GM23248 (cell line): ENCODE measurements at regions not wholly inside any gene's neighbourhood (a gene's known extent, or its start where the extent isn't known, plus 50 kb on each side); places are given as distances from the start of the nearest gene placed in this dataset.

ENCODE experiments used
- DNase-seq: peaks from one replicate; pipeline ENCODE4 v3.0.0-alpha.2; 2015
- H2AFZ ChIP-seq: fragments of 200-600 bp; sonication (generic); 2 replicates; pipeline ENCODE4 v1.6.1; 2016; ENCODE audit warnings: antibody characterized with exemption
- H3F3A ChIP-seq: fragments of 200-600 bp; sonication (generic); 2 replicates; pipeline ENCODE4 v1.6.1; 2016; ENCODE audit warnings: mild to moderate bottlenecking, antibody characterized with exemption, mixed run types; ENCODE audit not compliant: insufficient read depth
- H3K27ac ChIP-seq: fragments of 200-600 bp; sonication (generic); 2 replicates; pipeline ENCODE4 v1.5.1; 2016; ENCODE audit warnings: mild to moderate bottlenecking
- H3K27me3 ChIP-seq: fragments of 200-600 bp; sonication (generic); replicated peaks from 2 replicates; pipeline ENCODE4 v1.6.1; 2016; ENCODE audit warnings: mild to moderate bottlenecking; ENCODE audit not compliant: insufficient read depth
- H3K36me3 ChIP-seq: fragments of 200-600 bp; sonication (generic); 2 replicates; pipeline ENCODE4 v1.6.1; 2016; ENCODE audit warnings: low read depth, mild to moderate bottlenecking
- H3K4me1 ChIP-seq: fragments of 200-600 bp; sonication (generic); 2 replicates; pipeline ENCODE4 v1.6.1; 2016; ENCODE audit warnings: mild to moderate bottlenecking; ENCODE audit not compliant: insufficient read depth
- H3K4me2 ChIP-seq: fragments of 200-600 bp; sonication (generic); one replicate; pipeline ENCODE4 v1.6.1; 2016; ENCODE audit warnings: mild to moderate bottlenecking; ENCODE audit not compliant: unreplicated experiment
- H3K4me3 ChIP-seq: fragments of 200-600 bp; sonication (generic); 2 replicates; pipeline ENCODE4 v1.5.1; 2016; ENCODE audit warnings: mild to moderate bottlenecking
- H3K79me2 ChIP-seq: fragments of 200-600 bp; sonication (generic); 2 replicates; pipeline ENCODE4 v1.6.1; 2016; ENCODE audit warnings: mild to moderate bottlenecking; ENCODE audit not compliant: insufficient read depth
- H3K9ac ChIP-seq: fragments of 200-600 bp; sonication (generic); 2 replicates; pipeline ENCODE4 v1.6.1; 2016; ENCODE audit warnings: mild to moderate bottlenecking
- H3K9me2 ChIP-seq: fragments of 200-600 bp; sonication (generic); 2 replicates; pipeline ENCODE4 v1.6.1; 2016; ENCODE audit warnings: mixed run types, mild to moderate bottlenecking, moderate library complexity; ENCODE audit not compliant: insufficient read depth
- H3K9me3 ChIP-seq: fragments of 200-600 bp; sonication (generic); one replicate; pipeline ENCODE4 v1.6.1; 2017; ENCODE audit warnings: low read depth
- H4K20me1 ChIP-seq: fragments of 200-600 bp; sonication (generic); 2 replicates; pipeline ENCODE4 v1.6.0; 2016; ENCODE audit not compliant: insufficient read depth
- EZH2 ChIP-seq: fragments of 200-600 bp; sonication (generic); IDR thresholded peaks from 2 replicates; pipeline ENCODE4 v1.6.1; 2018; ENCODE audit warnings: antibody characterized with exemption, mild to moderate bottlenecking; ENCODE audit not compliant: insufficient read depth, poor library complexity, severe bottlenecking
- EZH2phosphoT487 ChIP-seq: fragments of 200-600 bp; sonication (generic); IDR thresholded peaks from 2 replicates; pipeline ENCODE4 v1.6.1; 2018; ENCODE audit warnings: antibody characterized with exemption, moderate library complexity, mild to moderate bottlenecking, low read depth; ENCODE audit not compliant: insufficient read depth
- WGBS, 2 experiments: methylation state at CpG; one replicate each; pipeline ENCODE4 v1.1.6; 2015 to 2017; ENCODE audit warnings: low lambda C conversion rate in 2 of 2, low coverage in 1 of 2; ENCODE audit errors: missing lambda C conversion rate in 2 of 2; 5-methylcytosine and 5-hydroxymethylcytosine counted together
- in situ Hi-C: fragments of 300-500 bp; cut with MboI; formaldehyde crosslinking; loops from 2 replicates; pipeline ENCODE4 v1.15.0; 2020

- no peaks in the 10 kb centered on the region for H3F3A ChIP-seq
- H3K36me3 ChIP-seq = no peaks in the 10 kb centered on the region
- H3K9me2 ChIP-seq = no peaks in the 10 kb centered on the region
- H2AFZ ChIP-seq = no peak overlapping the region
- no peaks in the 10 kb centered on the region for H4K20me1 ChIP-seq
- H3K4me1 ChIP-seq = no peaks in the 10 kb centered on the region
- H3K27ac ChIP-seq = no peak overlapping the region
- no peak overlapping the region for H3K4me2 ChIP-seq
- no peaks in the 10 kb centered on the region for H3K79me2 ChIP-seq
- DNase-seq = no peak
- H3K9ac ChIP-seq = no peak overlapping the region
- H3K4me3 ChIP-seq = no peak overlapping the region
- TF ChIP-seq EZH2phosphoT487 (no peak), EZH2 (no peak)
- 42 to 52% methylated on average over 7 of the region's 7 CpGs for WGBS, 2 experiments
- no peaks in the 10 kb centered on the region for H3K27me3 ChIP-seq
- H3K9me3 ChIP-seq = peaks cover 4% of the 10 kb centered on the region
- in situ Hi-C loops = no loop called here
These were observed 317.7 kb downstream of the TDRD15 start for GRCh38 chr2:21441442-21441841.

- Histone ChIP-seq H3K4me2 (no peak overlapping the region), H3K79me2 (no peaks in the 10 kb centered on the region), H3F3A (no peaks in the 10 kb centered on the region), H3K4me1 (no peaks in the 10 kb centered on the region), H3K9ac (no peak overlapping the region), H3K36me3 (no peaks in the 10 kb centered on the region), H4K20me1 (no peaks in the 10 kb centered on the region), H3K27ac (no peak overlapping the region), H3K9me2 (no peaks in the 10 kb centered on the region), H3K4me3 (no peak overlapping the region), H3K27me3 (no peaks in the 10 kb centered on the region), H2AFZ (no peak overlapping the region), H3K9me3 (peaks cover 4% of the 10 kb centered on the region)
- TF ChIP-seq EZH2phosphoT487 (no peak), EZH2 (no peak)
- no peak for DNase-seq
- in situ Hi-C loops = no loop called here
- WGBS, 2 experiments = 6 to 9% methylated on average over 5 of the region's 5 CpGs
These were observed 319.8 kb downstream of the TDRD15 start for GRCh38 chr2:21443494-21444105.

- 30 to 34% methylated on average over 4 of the region's 4 CpGs for WGBS, 2 experiments
- DNase-seq = no peak
These were observed 326.1 kb downstream of the TDRD15 start for GRCh38 chr2:21449881-21450280.

GRCh38 chr2:21451403-21451802 is 327.6 kb downstream of the TDRD15 start:
- H3F3A ChIP-seq = no peaks in the 10 kb centered on the region
- H3K27me3 ChIP-seq = no peaks in the 10 kb centered on the region
- H2AFZ ChIP-seq = no peak overlapping the region
- no peak overlapping the region for H3K27ac ChIP-seq
- H3K36me3 ChIP-seq = no peaks in the 10 kb centered on the region
- 26 to 31% methylated on average over 2 of the region's 2 CpGs for WGBS, 2 experiments
- no peaks in the 10 kb centered on the region for H3K9me2 ChIP-seq
- no peak overlapping the region for H3K9ac ChIP-seq
- TF ChIP-seq EZH2 (no peak), EZH2phosphoT487 (no peak)
- no peaks in the 10 kb centered on the region for H4K20me1 ChIP-seq
- in situ Hi-C loops = no loop called here
- no peaks in the 10 kb centered on the region for H3K79me2 ChIP-seq
- DNase-seq = no peak
- H3K4me1 ChIP-seq = no peaks in the 10 kb centered on the region
- H3K4me2 ChIP-seq = no peak overlapping the region
- H3K9me3 ChIP-seq = no peaks in the 10 kb centered on the region
- no peak overlapping the region for H3K4me3 ChIP-seq

More at GRCh38 chr2:21449881-21450280, 326.1 kb downstream of the TDRD15 start:
- Histone ChIP-seq H3K9me2 (no peaks in the 10 kb centered on the region), H4K20me1 (no peaks in the 10 kb centered on the region), H3K4me3 (no peak overlapping the region), H3K36me3 (no peaks in the 10 kb centered on the region), H3K9ac (no peak overlapping the region), H3K9me3 (no peaks in the 10 kb centered on the region), H3K27ac (no peak overlapping the region), H3K27me3 (no peaks in the 10 kb centered on the region), H3F3A (no peaks in the 10 kb centered on the region), H3K4me1 (no peaks in the 10 kb centered on the region), H3K79me2 (no peaks in the 10 kb centered on the region), H3K4me2 (no peak overlapping the region), H2AFZ (no peak overlapping the region)
- TF ChIP-seq EZH2phosphoT487 (no peak), EZH2 (no peak)
- in situ Hi-C loops = no loop called here

- H3F3A ChIP-seq = no peaks in the 10 kb centered on the region
- no peak overlapping the region for H3K4me3 ChIP-seq
- no peak overlapping the region for H3K27ac ChIP-seq
- DNase-seq = no peak
- WGBS, 2 experiments = 12 to 23% methylated on average over 5 of the region's 5 CpGs
- H3K9ac ChIP-seq = no peak overlapping the region
- H2AFZ ChIP-seq = no peak overlapping the region
- H3K4me2 ChIP-seq = no peak overlapping the region
- in situ Hi-C loops = no loop called here
- no peaks in the 10 kb centered on the region for H3K36me3 ChIP-seq
- H3K9me2 ChIP-seq = no peaks in the 10 kb centered on the region
- no peaks in the 10 kb centered on the region for H3K9me3 ChIP-seq
- TF ChIP-seq EZH2phosphoT487 = no peak
- TF ChIP-seq EZH2 = no peak
- H4K20me1 ChIP-seq = no peaks in the 10 kb centered on the region
- H3K79me2 ChIP-seq = no peaks in the 10 kb centered on the region
- H3K27me3 ChIP-seq = no peaks in the 10 kb centered on the region
- H3K4me1 ChIP-seq = no peaks in the 10 kb centered on the region
These were observed 328.5 kb downstream of the TDRD15 start for GRCh38 chr2:21452263-21452662.
